Psoas muscle (tissue), 7 donors: ENCODE measurements at regions not wholly inside any gene's neighbourhood (a gene's known extent, or its start where the extent isn't known, plus 50 kb on each side); places are given as distances from the start of the nearest gene placed in this dataset.

ENCODE experiments used
- ATAC-seq, 4 donors: fragments of 200-7000 bp; cut with Tn5 transposase; one replicate each; pipeline ENCODE4 v1.9.1; 2020; ENCODE audit warnings: moderate library complexity in 3 of 4, mild to moderate bottlenecking in 2 of 4
- DNase-seq, 2 donors: peaks; one replicate each; pipeline ENCODE4 v3.0.0-alpha.2; 2020
- H3K27ac ChIP-seq: fragments of 200-600 bp; one replicate; pipeline ENCODE4 v1.8.0; 2022
- H3K27me3 ChIP-seq, 3 donors: fragments of 200-600 bp in 1 of 3; one replicate each; pipeline versions ENCODE4 v1.6.1 to v1.8.0; 2013 to 2022; ENCODE audit warnings: low read length in 2 of 3, mild to moderate bottlenecking in 2 of 3, moderate library complexity in 1 of 3; ENCODE audit not compliant: insufficient read depth in 3 of 3
- H3K36me3 ChIP-seq, 2 donors: fragments of 200-600 bp in 1 of 2; one replicate each; pipeline versions ENCODE4 v1.6.1 to v1.8.0; 2013 to 2022; ENCODE audit warnings: low read depth in 1 of 2, mild to moderate bottlenecking in 1 of 2, moderate library complexity in 1 of 2; ENCODE audit not compliant: insufficient read depth in 1 of 2
- H3K4me1 ChIP-seq: fragments of 200-600 bp; one replicate; pipeline ENCODE4 v1.8.0; 2022
- H3K4me3 ChIP-seq: fragments of 200-600 bp; one replicate; pipeline ENCODE4 v1.8.0; 2022; ENCODE audit warnings: mild to moderate bottlenecking
- H3K9me3 ChIP-seq: fragments of 200-600 bp; one replicate; pipeline ENCODE4 v1.8.0; 2022
- WGBS, 3 donors: extraction: QIAGEN DNeasy Blood & Tissue Kit; methylation state at CpG; one replicate each; pipeline versions ENCODE4 v1.1.6 to v1.1.7; 2013; 5-methylcytosine and 5-hydroxymethylcytosine counted together
- intact Hi-C, 2 donors: fragments of 100-400 bp; cut with DNase I; formaldehyde crosslinking; loops; one replicate each; pipeline versions ENCODE4 v1.11.0 to v1.14.2; 2022
- TF ChIP-seq, protein P1 (sequence below): fragments of 200-600 bp; IDR thresholded peaks from one replicate; pipeline ENCODE4 v1.8.0; 2022; ENCODE audit warnings: antibody characterized with exemption
- donor health status: healthy with polysubstance abuse.
- donor health status: DM: no; HTN: no; CAD: no; lungs with moderate emphysema.
- donor health status: Bipolar disorder and iron deficiency.
- donor health status: healthy.
- donor health status: DM: yes; HTN: yes; CAD: no.
- donor health status: DM: no; HTN: no; CAD: no.
- donor health status: DM: yes; HTN: yes; CAD: no.

- Histone ChIP-seq H3K27ac (no peak overlapping the region), H3K27me3 (no peaks in the 10 kb centered on the region), H3K36me3 (no peaks in the 10 kb centered on the region), H3K9me3 (no peaks in the 10 kb centered on the region), H3K4me3 (no peak overlapping the region), H3K4me1 (peaks cover 8% of the 10 kb centered on the region)
- 9 to 29% (median 13%) methylated on average over 1 of the region's 1 CpG for WGBS, 3 donors
- TF ChIP-seq, protein P1, sequence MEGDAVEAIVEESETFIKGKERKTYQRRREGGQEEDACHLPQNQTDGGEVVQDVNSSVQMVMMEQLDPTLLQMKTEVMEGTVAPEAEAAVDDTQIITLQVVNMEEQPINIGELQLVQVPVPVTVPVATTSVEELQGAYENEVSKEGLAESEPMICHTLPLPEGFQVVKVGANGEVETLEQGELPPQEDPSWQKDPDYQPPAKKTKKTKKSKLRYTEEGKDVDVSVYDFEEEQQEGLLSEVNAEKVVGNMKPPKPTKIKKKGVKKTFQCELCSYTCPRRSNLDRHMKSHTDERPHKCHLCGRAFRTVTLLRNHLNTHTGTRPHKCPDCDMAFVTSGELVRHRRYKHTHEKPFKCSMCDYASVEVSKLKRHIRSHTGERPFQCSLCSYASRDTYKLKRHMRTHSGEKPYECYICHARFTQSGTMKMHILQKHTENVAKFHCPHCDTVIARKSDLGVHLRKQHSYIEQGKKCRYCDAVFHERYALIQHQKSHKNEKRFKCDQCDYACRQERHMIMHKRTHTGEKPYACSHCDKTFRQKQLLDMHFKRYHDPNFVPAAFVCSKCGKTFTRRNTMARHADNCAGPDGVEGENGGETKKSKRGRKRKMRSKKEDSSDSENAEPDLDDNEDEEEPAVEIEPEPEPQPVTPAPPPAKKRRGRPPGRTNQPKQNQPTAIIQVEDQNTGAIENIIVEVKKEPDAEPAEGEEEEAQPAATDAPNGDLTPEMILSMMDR = no peak
- ATAC-seq (peak; percentile 45 to 55 (median 52)), DNase-seq (no peak)
- intact Hi-C loops = no loop called here
Measured at GRCh38 chr11:11071486-11071885, 213.6 kb upstream of the ZBED5 start.

- DNase-seq = no peak
- intact Hi-C loops = no loop called here
- no peaks in the 10 kb centered on the region for H3K36me3 ChIP-seq
- H3K4me3 ChIP-seq = no peak overlapping the region
- no peak overlapping the region for H3K27ac ChIP-seq
- H3K4me1 ChIP-seq = peaks cover 3% of the 10 kb centered on the region
- no peaks in the 10 kb centered on the region for H3K9me3 ChIP-seq
- WGBS, 3 donors = 45 to 52% (median 46%) methylated on average over 9 of the region's 9 CpGs
- TF ChIP-seq, protein P1 = no peak
- peak in 1 of 4 donors; percentile 63 for ATAC-seq
- no peaks in the 10 kb centered on the region for H3K27me3 ChIP-seq
Measured at GRCh38 chr11:11070976-11071375, 213.1 kb upstream of the ZBED5 start.

DNA sequence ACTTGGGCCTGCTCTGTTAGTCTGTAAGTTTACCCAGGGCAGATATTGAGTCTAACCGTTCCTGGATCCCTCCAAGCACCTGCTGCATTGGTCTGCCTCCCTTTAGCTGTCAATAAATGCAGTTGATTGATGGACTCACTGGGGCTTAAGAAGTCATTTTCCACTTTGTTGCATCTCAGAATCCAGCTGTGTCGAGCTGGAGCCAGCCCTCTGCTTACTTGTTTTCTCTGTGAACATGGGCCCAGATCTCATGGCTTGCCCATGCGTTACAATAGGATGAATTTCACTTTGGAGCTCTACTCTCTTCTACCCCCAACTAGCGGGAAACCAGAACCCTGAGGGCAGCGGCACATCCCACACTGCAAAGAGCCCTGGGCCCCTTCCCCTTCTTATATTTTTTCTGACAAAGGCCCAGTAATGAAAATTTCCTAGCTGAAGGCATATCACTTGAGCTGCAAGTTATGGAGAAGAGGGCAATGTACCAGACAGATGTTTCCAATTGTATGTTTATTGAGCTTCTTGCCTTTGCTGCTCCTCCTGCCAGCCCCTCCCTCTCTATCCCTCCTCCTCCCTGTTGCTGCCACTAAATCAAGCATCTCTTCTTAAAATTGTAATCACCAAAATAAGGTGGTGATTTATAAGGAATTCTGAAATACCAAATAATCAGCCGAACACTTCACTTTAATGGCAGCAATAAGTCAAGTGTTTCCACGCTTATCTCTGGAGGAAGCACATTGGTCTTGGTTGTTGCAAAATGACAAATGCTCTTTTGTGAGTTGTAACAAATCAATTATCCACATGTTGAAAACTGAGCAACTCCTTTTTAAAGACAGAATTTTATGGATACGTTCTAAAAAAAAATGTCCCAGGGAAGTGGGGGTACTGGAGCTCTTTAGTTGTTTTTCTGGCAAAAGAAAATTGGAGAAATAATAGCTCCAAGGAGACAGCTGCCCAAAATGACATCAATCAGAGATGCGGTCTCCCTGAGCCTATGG lies 212.3 kb upstream of the ZBED5 start:
- Histone ChIP-seq H3K36me3 (no peaks in the 10 kb centered on the region), H3K4me1 (no peaks in the 10 kb centered on the region), H3K27ac (no peak overlapping the region), H3K4me3 (no peak overlapping the region), H3K9me3 (no peaks in the 10 kb centered on the region), H3K27me3 (no peaks in the 10 kb centered on the region)
- ATAC-seq (no peak), DNase-seq (no peak)
- 71 to 77% (median 76%) methylated on average over 9 of the region's 9 CpGs for WGBS, 3 donors
- TF ChIP-seq, protein P1 = no peak
- intact Hi-C loops = no loop called here

DNA sequence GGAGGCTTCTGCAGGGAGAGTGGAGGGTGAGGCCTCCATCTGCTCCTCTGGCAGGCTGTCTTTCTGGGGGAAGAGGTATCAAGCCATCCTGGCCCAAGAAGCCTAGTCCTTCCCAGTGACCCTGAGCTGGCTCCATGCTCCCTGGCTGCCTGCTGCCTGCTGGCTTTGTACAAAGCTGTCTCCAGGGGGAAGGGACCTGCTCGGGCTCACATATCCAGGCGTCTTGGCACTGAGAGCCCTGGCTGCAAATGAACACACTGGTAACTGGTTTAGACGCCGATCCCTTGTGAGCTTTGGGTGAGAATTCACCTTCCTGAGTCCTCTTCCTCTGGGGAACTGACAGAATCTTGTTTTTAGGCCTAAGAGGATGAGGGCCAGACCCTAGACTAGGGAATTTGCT lies 210.3 kb upstream of the ZBED5 start:
- intact Hi-C loops = no loop called here
- DNase-seq (no peak), ATAC-seq (peak; percentile 59 to 86 (median 72))
- Histone ChIP-seq H3K27ac (no peak overlapping the region), H3K4me3 (no peak overlapping the region), H3K4me1 (no peaks in the 10 kb centered on the region), H3K9me3 (no peaks in the 10 kb centered on the region), H3K27me3 (no peaks in the 10 kb centered on the region), H3K36me3 (no peaks in the 10 kb centered on the region)
- TF ChIP-seq, protein P1 = no peak
- WGBS, 3 donors = 17 to 39% (median 32%) methylated on average over 4 of the region's 4 CpGs
